Esophagus muscularis mucosa (tissue), 4 donors: ENCODE measurements at regions not wholly inside any gene's neighbourhood (a gene's known extent, or its start where the extent isn't known, plus 50 kb on each side); places are given as distances from the start of the nearest gene placed in this dataset.

Source experiments
- DNase-seq: peaks from one replicate; pipeline ENCODE4 v3.0.0-alpha.2; 2017; ENCODE audit errors: extremely low spot score
- H3K27ac ChIP-seq, 4 donors: fragments of 200-600 bp; sonication (generic); replicated peaks in 1 of 4; 1 replicate in 3 of 4; 2 replicates in 1 of 4; pipeline ENCODE4 v1.5.1; 2016 to 2019; ENCODE audit warnings: mild to moderate bottlenecking in 1 of 4
- H3K27me3 ChIP-seq, 4 donors: fragments of 200-600 bp; sonication (generic); one replicate each; pipeline versions ENCODE4 v1.5.1 to v1.6.0; 2016 to 2019
- H3K36me3 ChIP-seq, 4 donors: fragments of 200-600 bp; sonication (generic); one replicate each; pipeline ENCODE4 v1.5.1; 2016 to 2019
- H3K4me1 ChIP-seq, 4 donors: fragments of 200-600 bp; sonication (generic); one replicate each; pipeline ENCODE4 v1.5.1; 2016 to 2019
- H3K4me3 ChIP-seq, 4 donors: fragments of 200-600 bp; sonication (generic); 1 replicate in 2 of 4; 2 replicates in 2 of 4; pipeline ENCODE4 v1.5.1; 2016 to 2019; ENCODE audit warnings: mild to moderate bottlenecking in 4 of 4, moderate library complexity in 1 of 4
- H3K9me3 ChIP-seq, 4 donors: fragments of 200-600 bp; sonication (generic); 1 replicate in 3 of 4; 2 replicates in 1 of 4; pipeline ENCODE4 v1.5.1; 2016 to 2019
- EP300 ChIP-seq: sonication (generic); formaldehyde crosslinking; IDR thresholded peaks from one replicate; pipeline ENCODE4 v1.6.1; 2017; ENCODE audit warnings: antibody characterized with exemption
- POLR2A ChIP-seq: fragments of 450-650 bp; IDR thresholded peaks from one replicate; pipeline ENCODE4 v1.6.1; 2017; ENCODE audit warnings: antibody characterized with exemption, moderate library complexity, mild to moderate bottlenecking, low read depth
- POLR2AphosphoS5 ChIP-seq, 2 donors: sonication (generic); formaldehyde crosslinking; IDR thresholded peaks; one replicate each; pipeline ENCODE4 v1.6.1; 2017; ENCODE audit warnings: antibody characterized with exemption in 2 of 2
- whole genome bisulfite sequencing: methylation state at CpG from one replicate; pipeline ENCODE4 v1.1.5; 2018; 5-methylcytosine and 5-hydroxymethylcytosine counted together
- intact Hi-C: fragments of 100-400 bp; cut with DNase I; formaldehyde crosslinking; loops from one replicate; pipeline ENCODE4 v1.15.1; 2023
- TF ChIP-seq, protein P1 (sequence below), 3 experiments: fragments of 200-600 bp in 2 of 3; fragments of 450-650 bp in 1 of 3; sonication (generic) in 2 of 3; IDR thresholded peaks; one replicate each; pipeline ENCODE4 v1.5.1; 2017 to 2019; ENCODE audit warnings: antibody characterized with exemption in 3 of 3, mild to moderate bottlenecking in 2 of 3, moderate library complexity in 1 of 3

DNA sequence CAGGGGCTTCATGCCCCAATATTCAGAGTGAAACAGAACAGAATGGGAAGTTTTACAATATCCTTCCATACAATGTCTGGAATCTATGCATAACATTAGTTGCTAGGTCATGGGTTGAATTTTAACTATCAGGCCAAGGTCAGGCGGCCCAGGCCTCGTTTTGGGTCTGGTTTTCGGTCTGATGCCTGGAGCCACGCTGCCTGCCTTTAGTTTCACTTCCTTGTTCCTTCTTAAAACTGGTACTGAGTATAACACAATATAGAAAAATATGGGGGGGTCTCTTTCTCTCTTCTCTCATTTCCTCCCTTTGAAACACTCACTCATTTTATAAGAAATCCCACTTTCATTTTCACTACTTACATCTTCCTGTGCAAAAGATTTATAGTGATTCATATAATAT is 1243.8 kb downstream of the CDY2B start:
- no peaks in the 10 kb centered on the region for H3K36me3 ChIP-seq
- H3K4me3 ChIP-seq: no peak overlapping the region
- no peak overlapping the region for H3K27ac ChIP-seq
- H3K4me1 ChIP-seq: no peaks in the 10 kb centered on the region
- intact Hi-C loops: no loop called here
- no CpG with 5 or more reads among the region's 4 CpGs for WGBS
- no peak for TF ChIP-seq POLR2A
- TF ChIP-seq EP300: no peak
- TF ChIP-seq, protein P1, sequence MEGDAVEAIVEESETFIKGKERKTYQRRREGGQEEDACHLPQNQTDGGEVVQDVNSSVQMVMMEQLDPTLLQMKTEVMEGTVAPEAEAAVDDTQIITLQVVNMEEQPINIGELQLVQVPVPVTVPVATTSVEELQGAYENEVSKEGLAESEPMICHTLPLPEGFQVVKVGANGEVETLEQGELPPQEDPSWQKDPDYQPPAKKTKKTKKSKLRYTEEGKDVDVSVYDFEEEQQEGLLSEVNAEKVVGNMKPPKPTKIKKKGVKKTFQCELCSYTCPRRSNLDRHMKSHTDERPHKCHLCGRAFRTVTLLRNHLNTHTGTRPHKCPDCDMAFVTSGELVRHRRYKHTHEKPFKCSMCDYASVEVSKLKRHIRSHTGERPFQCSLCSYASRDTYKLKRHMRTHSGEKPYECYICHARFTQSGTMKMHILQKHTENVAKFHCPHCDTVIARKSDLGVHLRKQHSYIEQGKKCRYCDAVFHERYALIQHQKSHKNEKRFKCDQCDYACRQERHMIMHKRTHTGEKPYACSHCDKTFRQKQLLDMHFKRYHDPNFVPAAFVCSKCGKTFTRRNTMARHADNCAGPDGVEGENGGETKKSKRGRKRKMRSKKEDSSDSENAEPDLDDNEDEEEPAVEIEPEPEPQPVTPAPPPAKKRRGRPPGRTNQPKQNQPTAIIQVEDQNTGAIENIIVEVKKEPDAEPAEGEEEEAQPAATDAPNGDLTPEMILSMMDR (IDR thresholded peaks at IDR 0.05): no peak
- no peak for TF ChIP-seq POLR2AphosphoS5 (IDR thresholded peaks at IDR 0.05)
- H3K9me3 ChIP-seq: no peaks in the 10 kb centered on the region
- no peaks in the 10 kb centered on the region for H3K27me3 ChIP-seq
- DNase-seq: no peak

DNA sequence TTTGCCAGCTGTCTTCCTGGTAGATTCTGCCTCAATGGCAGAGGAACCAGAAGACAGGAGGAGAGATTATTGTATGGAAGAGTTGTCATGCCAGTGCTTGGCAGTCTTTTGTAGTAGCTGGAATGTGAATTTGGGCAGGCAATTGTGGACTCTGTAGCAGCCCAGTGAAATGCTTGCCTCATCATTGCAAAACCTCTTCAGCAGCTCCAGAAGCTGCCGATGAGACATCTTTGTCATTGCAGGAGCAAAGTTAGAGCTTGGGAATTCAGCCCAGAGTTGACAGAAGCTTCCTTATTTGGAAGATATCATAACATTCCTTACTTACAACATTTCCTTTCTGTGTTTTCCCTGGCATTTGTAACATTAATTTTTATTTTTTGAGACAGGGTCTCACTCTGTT is 1250.9 kb downstream of the CDY2B start:
- no peak for DNase-seq
- intact Hi-C loops: no loop called here
- WGBS: no CpG with 5 or more reads among the region's 1 CpG

DNA sequence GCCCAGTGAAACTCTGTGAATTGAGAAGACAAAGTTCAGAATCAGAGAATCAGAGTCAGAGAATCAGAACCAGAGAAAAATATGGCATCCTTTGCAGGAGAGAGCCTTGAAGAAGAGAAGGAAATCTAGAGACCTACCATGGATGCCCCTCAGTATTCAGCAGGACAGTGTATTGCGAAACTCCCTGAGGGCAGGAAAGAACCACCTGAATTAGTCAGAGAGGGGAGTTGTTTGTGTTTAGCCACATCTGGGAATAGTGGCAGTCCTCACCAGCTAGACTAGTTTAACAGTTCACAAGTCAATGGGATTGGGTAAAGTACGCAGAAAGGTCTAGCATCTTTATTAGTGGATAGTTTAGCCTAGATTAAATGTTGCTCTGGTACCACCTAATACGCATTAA is 1252.9 kb downstream of the CDY2B start:
- WGBS: no CpG with 5 or more reads among the region's 3 CpGs
- Histone ChIP-seq H3K27me3 (no peaks in the 10 kb centered on the region), H3K36me3 (no peaks in the 10 kb centered on the region), H3K4me3 (no peak overlapping the region), H3K4me1 (no peaks in the 10 kb centered on the region), H3K27ac (no peak overlapping the region), H3K9me3 (no peaks in the 10 kb centered on the region)
- TF ChIP-seq POLR2AphosphoS5 (IDR thresholded peaks at IDR 0.05) (no peak), POLR2A (no peak)
- TF ChIP-seq, protein P1 (IDR thresholded peaks at IDR 0.05): no peak
- no peak for DNase-seq
- intact Hi-C loops: no loop called here

More for the DNA sequence above, 1250.9 kb downstream of the CDY2B start:
- Histone ChIP-seq H3K4me3 (no peak overlapping the region), H3K4me1 (no peaks in the 10 kb centered on the region), H3K9me3 (no peaks in the 10 kb centered on the region), H3K36me3 (no peaks in the 10 kb centered on the region), H3K27me3 (no peaks in the 10 kb centered on the region), H3K27ac (no peak overlapping the region)
- TF ChIP-seq POLR2AphosphoS5 (IDR thresholded peaks at IDR 0.05) (no peak), EP300 (no peak)
- TF ChIP-seq, protein P1 (IDR thresholded peaks at IDR 0.05): no peak

DNA sequence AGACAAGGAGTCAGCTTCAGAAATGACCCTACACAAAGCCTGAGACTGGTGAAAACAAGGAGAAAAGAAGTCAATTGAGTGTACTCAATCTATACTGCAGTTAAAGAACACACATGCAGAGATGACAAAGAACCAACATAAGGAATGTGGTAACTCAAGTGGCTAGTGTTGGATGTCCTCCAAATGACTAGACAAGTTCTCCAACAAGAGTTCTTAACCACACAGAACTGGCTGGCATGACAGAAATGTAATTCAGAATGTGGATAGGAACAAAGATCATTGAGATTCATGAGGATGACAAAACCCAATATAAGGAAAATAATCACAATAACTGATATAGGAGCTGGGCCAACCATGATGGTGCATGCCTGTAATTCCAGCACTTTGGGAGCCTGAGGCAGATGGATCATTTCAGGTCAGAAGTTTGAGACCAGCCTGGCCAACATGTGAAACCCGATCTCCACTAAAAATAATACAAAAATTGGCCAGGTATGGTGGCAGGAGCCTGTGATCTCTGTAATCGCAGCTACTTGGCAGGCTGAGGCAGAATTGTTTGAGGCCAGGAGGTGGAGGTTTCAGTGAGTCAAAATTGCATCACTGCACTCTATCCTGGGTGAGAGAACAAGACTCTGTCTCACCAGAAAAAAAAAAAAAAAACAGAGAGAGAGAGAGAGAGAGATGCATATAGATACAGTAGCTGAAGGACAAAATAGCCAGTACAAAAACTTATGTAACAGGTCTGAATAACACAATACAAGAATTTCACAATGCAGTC is 1263.6 kb downstream of the CDY2B start:
- Histone ChIP-seq H3K36me3 (no peaks in the 10 kb centered on the region), H3K4me1 (no peaks in the 10 kb centered on the region), H3K9me3 (no peaks in the 10 kb centered on the region), H3K4me3 (no peak overlapping the region), H3K27me3 (no peaks in the 10 kb centered on the region), H3K27ac (no peak overlapping the region)
- DNase-seq: no peak
- WGBS: no CpG with 5 or more reads among the region's 2 CpGs
- TF ChIP-seq POLR2AphosphoS5 (IDR thresholded peaks at IDR 0.05): no peak
- no peak for TF ChIP-seq EP300
- TF ChIP-seq, protein P1 (IDR thresholded peaks at IDR 0.05): no peak
- no peak for TF ChIP-seq POLR2A
- intact Hi-C loops: no loop called here

DNA sequence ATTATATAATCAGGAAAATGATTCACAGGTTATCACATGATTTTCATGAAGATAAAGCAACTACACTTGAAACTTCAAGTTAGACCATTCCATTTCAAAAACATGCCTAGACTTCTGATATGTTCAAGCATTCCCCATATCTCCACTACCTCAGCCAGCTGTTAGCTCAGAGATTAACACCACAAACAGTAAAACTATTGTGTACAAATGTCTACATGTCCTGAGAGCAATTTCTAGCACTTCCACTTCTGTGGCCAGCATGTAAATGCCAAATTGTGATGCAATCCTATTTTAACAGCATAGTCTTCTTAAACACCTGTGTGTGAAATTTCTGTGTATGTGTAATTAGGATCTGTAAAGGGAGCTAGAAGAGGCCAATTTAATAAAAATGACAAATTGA is 1271.3 kb downstream of the CDY2B start:
- Histone ChIP-seq H3K27me3 (no peaks in the 10 kb centered on the region), H3K36me3 (no peaks in the 10 kb centered on the region), H3K9me3 (no peaks in the 10 kb centered on the region), H3K27ac (no peak overlapping the region), H3K4me3 (no peak overlapping the region), H3K4me1 (no peaks in the 10 kb centered on the region)
- intact Hi-C loops: no loop called here
- TF ChIP-seq POLR2A (no peak), POLR2AphosphoS5 (IDR thresholded peaks at IDR 0.05) (no peak), EP300 (no peak)
- TF ChIP-seq, protein P1 (IDR thresholded peaks at IDR 0.05): no peak
- no peak for DNase-seq
